DND-41 (cell line): ENCODE measurements at regions not wholly inside any gene's neighbourhood (a gene's known extent, or its start where the extent isn't known, plus 50 kb on each side); places are given as distances from the start of the nearest gene placed in this dataset.

Source experiments
- ATAC-seq: fragments of 200-7000 bp; cut with Tn5 transposase; 3 replicates; pipeline ENCODE4 v1.9.1; 2021; ENCODE audit warnings: low read depth; ENCODE audit not compliant: insufficient read depth
- DNase-seq: peaks from one replicate; pipeline ENCODE4 v3.0.0-alpha.2; 2020
- H2AFZ ChIP-seq: 2 replicates; pipeline ENCODE4 v1.6.0; 2012; ENCODE audit warnings: low read depth, low read length
- H3K27ac ChIP-seq: 2 replicates; pipeline ENCODE4 v1.5.1; 2012; ENCODE audit warnings: low read length, inconsistent platforms
- H3K27me3 ChIP-seq: fragments of 200-600 bp; sonication (generic); 2 replicates; pipeline ENCODE4 v1.6.0; 2012; ENCODE audit warnings: low read length, mild to moderate bottlenecking, inconsistent platforms; ENCODE audit not compliant: insufficient read depth, poor library complexity
- H3K36me3 ChIP-seq: 2 replicates; pipeline ENCODE4 v1.5.1; 2012; ENCODE audit warnings: low read length, inconsistent platforms; ENCODE audit not compliant: insufficient read depth
- H3K4me1 ChIP-seq: 2 replicates; pipeline ENCODE4 v1.5.1; 2012; ENCODE audit warnings: mild to moderate bottlenecking, low read length; ENCODE audit not compliant: insufficient read depth
- H3K4me2 ChIP-seq: 2 replicates; pipeline ENCODE4 v1.6.0; 2012; ENCODE audit warnings: mild to moderate bottlenecking, moderate library complexity, low read length, inconsistent platforms; ENCODE audit not compliant: insufficient read depth
- H3K4me3 ChIP-seq, 2 experiments: fragments of 200-600 bp in 1 of 2; shearing (Covaris generic) in 1 of 2; 2 replicates each; pipeline ENCODE4 v1.5.1; 2012 to 2016; ENCODE audit warnings: inconsistent platforms in 2 of 2, low read length in 2 of 2, mild to moderate bottlenecking in 2 of 2, low read depth in 1 of 2, moderate library complexity in 1 of 2
- H3K79me2 ChIP-seq: 2 replicates; pipeline ENCODE4 v1.6.0; 2012; ENCODE audit warnings: low read length, inconsistent platforms; ENCODE audit not compliant: insufficient read depth
- H3K9ac ChIP-seq: 2 replicates; pipeline ENCODE4 v1.6.0; 2012; ENCODE audit warnings: low read depth, mild to moderate bottlenecking, inconsistent platforms, low read length, moderate library complexity
- H3K9me3 ChIP-seq: 2 replicates; pipeline ENCODE4 v1.5.1; 2012; ENCODE audit warnings: low read length, moderate library complexity, mild to moderate bottlenecking, inconsistent platforms; ENCODE audit not compliant: insufficient read depth, severe bottlenecking
- H4K20me1 ChIP-seq: 2 replicates; pipeline ENCODE4 v1.6.0; 2012; ENCODE audit warnings: low read length; ENCODE audit not compliant: insufficient read depth
- CTCF ChIP-seq: IDR thresholded peaks from 2 replicates; pipeline ENCODE4 v1.5.1; 2012; ENCODE audit warnings: borderline replicate concordance, low read length, moderate library complexity, mild to moderate bottlenecking; ENCODE audit not compliant: poor library complexity, severe bottlenecking; ENCODE audit errors: extremely low read depth
- EZH2 ChIP-seq: IDR thresholded peaks from 3 replicates; pipeline ENCODE4 v1.6.1; 2012; ENCODE audit warnings: borderline replicate concordance, low read depth, mild to moderate bottlenecking, moderate library complexity, low read length, inconsistent platforms; ENCODE audit not compliant: severe bottlenecking

GRCh38 chr17:74119965-74120364 lies 83.5 kb upstream of the RPL38 start:
- H3K36me3 ChIP-seq = no peaks in the 10 kb centered on the region
- no peaks in the 10 kb centered on the region for H4K20me1 ChIP-seq
- no peaks in the 10 kb centered on the region for H3K79me2 ChIP-seq
- TF ChIP-seq EZH2 (no peak), CTCF (no peak)
- H3K4me1 ChIP-seq = no peaks in the 10 kb centered on the region
- H3K4me2 ChIP-seq = no peak overlapping the region
- no peak overlapping the region for H3K27ac ChIP-seq
- ATAC-seq (no peak), DNase-seq (no peak)
- H3K9me3 ChIP-seq = no peaks in the 10 kb centered on the region
- no peak overlapping the region for H3K9ac ChIP-seq
- H3K4me3 ChIP-seq = no peak overlapping the region
- peaks cover 7% of the 10 kb centered on the region for H3K27me3 ChIP-seq
- H2AFZ ChIP-seq = no peak overlapping the region

GRCh38 chr17:74123350-74123749 lies 80.1 kb upstream of the RPL38 start:
- no peak for DNase-seq
- H3K4me1 ChIP-seq = no peaks in the 10 kb centered on the region

DNA sequence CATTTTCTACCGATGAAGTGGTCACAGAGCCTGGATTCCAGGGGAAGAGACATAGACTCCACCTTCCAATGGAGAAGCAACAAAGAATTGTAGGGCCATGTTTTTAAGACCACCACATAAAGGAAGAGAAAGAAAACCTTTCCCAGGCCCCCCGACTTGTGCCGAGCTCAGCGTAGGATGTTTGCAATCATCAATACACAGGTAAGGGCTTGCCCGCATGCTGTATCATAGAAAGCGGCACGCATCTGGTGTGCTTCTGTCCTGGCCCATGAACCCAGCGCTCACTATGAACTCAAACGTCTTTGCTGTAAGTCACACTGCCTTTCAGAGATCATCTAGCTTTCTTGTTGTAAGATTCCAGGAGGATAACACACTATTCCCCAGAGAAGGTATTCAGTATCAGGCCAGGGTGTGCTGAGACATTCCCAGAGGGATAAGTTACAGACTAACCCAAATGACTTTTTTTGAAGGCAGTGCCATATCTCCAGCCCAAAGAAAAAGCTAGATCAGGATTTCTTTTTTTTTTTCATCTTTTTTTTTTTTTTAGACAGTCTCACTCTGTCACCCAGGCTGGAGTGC lies 79.5 kb upstream of the RPL38 start:
- Histone ChIP-seq H3K27ac (no peak overlapping the region), H3K4me2 (no peak overlapping the region), H3K79me2 (no peaks in the 10 kb centered on the region), H3K9ac (no peak overlapping the region), H3K9me3 (no peaks in the 10 kb centered on the region), H3K4me3 (no peak overlapping the region), H4K20me1 (no peaks in the 10 kb centered on the region), H3K36me3 (no peaks in the 10 kb centered on the region), H2AFZ (no peak overlapping the region), H3K27me3 (peaks cover 4% of the 10 kb centered on the region), H3K4me1 (no peaks in the 10 kb centered on the region)
- no peak for DNase-seq
- ATAC-seq = no peak
- no peak for TF ChIP-seq EZH2
- TF ChIP-seq CTCF = no peak

More at GRCh38 chr17:74123350-74123749, 80.1 kb upstream of the RPL38 start:
- no peaks in the 10 kb centered on the region for H3K36me3 ChIP-seq
- no peak for ATAC-seq
- H3K4me2 ChIP-seq = no peak overlapping the region
- H2AFZ ChIP-seq = no peak overlapping the region
- H3K79me2 ChIP-seq = no peaks in the 10 kb centered on the region
- H4K20me1 ChIP-seq = no peaks in the 10 kb centered on the region
- H3K4me3 ChIP-seq = no peak overlapping the region
- H3K27ac ChIP-seq = no peak overlapping the region
- H3K9ac ChIP-seq = no peak overlapping the region
- H3K9me3 ChIP-seq = no peaks in the 10 kb centered on the region
- H3K27me3 ChIP-seq = peaks cover 4% of the 10 kb centered on the region
- TF ChIP-seq EZH2 = no peak
- TF ChIP-seq CTCF = no peak

DNA sequence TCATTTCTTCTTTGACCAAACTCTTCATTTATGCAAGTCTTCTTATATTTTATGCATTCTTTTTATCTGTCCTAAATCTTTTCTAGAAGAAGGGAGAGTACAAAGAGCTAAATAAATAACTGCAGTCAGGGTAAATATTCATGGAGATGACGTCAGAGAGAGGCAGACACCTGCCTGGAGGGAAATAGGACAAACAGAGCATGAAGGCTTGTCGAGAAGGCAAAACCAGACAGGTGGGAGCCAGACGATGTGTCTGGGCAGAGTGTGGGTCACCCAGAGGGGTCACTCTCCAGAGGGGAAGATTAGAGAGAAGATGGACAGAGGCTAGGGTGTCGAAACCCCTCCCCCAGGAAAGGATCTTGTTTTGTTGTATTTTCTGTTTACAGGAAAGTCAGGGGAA lies 78.3 kb upstream of the RPL38 start:
- no peaks in the 10 kb centered on the region for H3K79me2 ChIP-seq
- no peak overlapping the region for H3K27ac ChIP-seq
- no peak overlapping the region for H2AFZ ChIP-seq
- DNase-seq = no peak
- H3K4me2 ChIP-seq = no peak overlapping the region
- H3K4me1 ChIP-seq = no peaks in the 10 kb centered on the region
- no peak overlapping the region for H3K9ac ChIP-seq
- H3K36me3 ChIP-seq = no peaks in the 10 kb centered on the region
- TF ChIP-seq CTCF (no peak), EZH2 (no peak)
- H4K20me1 ChIP-seq = no peaks in the 10 kb centered on the region
- peaks cover 4% of the 10 kb centered on the region for H3K27me3 ChIP-seq
- H3K9me3 ChIP-seq = no peaks in the 10 kb centered on the region
- H3K4me3 ChIP-seq = no peak overlapping the region
- ATAC-seq = no peak
